GM19463 (cell line): ENCODE measurements at regions not wholly inside any gene's neighbourhood (a gene's known extent, or its start where the extent isn't known, plus 50 kb on each side); places are given as distances from the start of the nearest gene placed in this dataset.
"Not testable (repeated sequence)": the region's sequence is repeated elsewhere in the genome, so short reads cannot be mapped to it uniquely, and the experiment has no call there.

Source experiments
- ATAC-seq: cut with Tn5 transposase; IDR thresholded peaks from one replicate; pipeline ENCODE4 v1.9.1; 2021; ENCODE audit warnings: mild to moderate bottlenecking, moderate library complexity; ENCODE audit not compliant: unreplicated experiment

DNA sequence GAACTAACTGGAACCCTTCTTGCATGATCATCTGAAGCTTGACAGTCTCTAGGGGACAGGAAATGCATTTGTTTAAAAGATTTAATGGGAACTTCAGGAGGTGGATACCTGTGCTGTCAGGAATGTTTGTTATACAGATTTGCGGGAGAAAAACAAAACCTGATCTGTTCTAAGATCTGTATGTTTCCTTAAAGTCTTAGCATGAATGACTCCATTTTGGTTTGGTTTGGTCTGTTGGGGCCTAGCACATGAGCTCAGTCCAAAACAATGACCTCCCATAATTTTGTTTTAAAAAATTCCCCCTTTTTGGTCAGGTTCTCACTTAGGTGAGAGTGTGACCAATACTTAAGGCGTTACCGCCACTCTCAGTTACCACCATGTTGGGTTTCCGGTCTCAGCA, 138.7 kb downstream of the AKR1D1 start:
- no peak for ATAC-seq

- ATAC-seq: not testable (repeated sequence)
These were observed 144.1 kb downstream of the AKR1D1 start for GRCh38 chr7:138220321-138220720.

DNA sequence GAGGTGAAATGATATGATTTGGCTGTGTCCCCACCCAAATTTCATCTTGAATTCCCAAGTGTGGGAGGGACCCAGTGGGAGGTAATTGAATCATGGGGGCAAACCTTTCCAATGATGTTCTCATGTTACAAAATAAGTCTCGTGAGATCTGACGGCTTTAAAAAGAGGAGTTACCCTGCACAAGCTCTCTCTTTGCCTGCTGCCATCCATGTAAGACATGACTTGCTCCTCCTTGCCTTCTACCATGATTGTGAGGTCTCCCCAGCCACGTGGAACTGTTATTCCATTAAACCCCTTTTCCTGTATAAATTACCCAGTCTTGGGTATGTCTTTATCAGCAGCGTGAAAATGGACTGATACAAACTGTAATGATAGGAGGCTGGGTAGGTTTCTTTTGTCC, 145.1 kb downstream of the AKR1D1 start:
- ATAC-seq: not testable (repeated sequence)

DNA sequence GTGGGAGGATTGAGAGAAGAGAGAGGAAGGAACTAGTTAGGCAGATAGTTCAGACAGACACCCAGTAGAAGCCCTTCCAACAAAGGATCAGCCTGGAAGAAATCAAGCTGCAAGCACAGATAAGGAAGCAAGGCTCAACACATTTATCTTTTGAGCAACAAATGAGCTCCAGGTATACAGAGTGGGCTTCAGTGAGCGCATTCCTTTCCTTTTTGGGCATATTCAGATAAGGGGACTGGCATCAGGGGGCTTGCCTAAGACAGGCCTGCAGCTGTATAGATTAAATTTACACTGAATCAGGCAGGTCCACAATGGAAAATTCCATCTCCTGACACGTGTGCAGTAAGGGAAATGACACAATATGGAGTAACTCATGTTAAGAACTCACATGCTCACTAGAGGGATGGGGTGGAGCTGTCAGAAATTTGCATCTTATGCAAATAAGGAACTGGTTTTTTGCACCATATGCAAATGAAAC, 147.2 kb downstream of the AKR1D1 start:
- ATAC-seq: no peak

DNA sequence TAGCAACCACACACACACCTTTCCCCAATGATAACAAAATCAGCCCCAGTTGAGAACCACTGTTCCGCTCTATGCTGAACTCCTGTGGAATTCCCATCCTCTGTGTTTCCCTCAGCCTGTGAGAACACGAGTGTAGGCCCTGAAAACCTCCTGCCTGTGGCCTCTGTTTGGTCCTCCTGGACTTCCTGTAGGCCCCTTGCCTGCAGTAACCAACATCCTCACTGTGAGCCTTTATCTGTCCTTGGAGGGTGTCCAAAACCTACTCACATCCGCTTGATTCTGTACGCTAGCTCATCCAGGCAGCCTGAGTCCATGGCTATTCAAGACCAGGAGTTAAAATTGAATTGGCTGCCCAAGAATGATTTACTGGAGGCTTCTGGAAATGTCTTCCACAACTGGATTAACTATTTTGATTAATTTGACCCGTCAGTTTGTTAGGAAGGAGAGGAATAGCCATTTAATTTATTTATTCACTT, 149.8 kb downstream of the AKR1D1 start:
- ATAC-seq: no peak

DNA sequence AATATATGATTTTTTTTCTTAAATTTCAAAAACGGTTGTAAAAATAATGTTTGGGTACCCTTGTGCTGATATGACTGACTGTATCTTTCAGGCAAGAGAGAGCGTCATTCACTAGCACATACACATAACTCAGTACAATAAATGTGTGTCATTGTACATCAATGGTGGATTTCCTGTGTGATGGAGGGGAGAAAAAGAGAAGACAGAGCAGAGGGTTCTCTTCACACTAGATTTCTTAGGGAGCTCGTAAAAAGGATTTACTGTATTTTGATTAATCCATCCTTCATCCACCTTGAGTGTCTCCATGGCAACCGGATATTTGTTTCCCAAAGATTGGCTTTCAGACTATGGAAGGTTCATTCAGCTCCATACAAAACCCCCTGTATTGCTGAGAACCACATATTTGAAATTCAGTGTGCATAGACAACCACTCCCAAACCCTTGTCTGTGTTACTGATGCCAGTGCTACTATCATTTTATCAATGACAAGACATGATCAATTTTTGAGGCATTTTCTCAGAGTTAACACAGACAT, 150.6 kb downstream of the AKR1D1 start:
- ATAC-seq: no peak

DNA sequence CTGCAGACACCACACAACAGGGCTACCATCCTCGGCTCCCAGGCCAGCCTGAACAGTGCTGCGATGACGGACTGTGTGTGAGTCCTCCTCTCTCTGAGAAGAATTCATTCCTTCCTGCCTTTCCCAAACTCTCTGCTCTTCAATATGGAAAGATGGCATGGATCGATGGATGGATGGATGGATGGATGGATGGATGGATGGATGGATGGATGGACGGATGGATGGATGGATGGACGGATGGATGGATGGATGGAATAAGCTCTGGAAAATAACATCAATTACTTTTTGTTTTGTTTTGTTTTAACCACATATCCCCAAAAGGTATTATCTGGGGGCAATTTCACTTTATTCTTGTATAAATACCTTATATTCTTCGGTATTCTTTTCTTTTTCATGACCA, 151.9 kb downstream of the AKR1D1 start:
- no peak for ATAC-seq

DNA sequence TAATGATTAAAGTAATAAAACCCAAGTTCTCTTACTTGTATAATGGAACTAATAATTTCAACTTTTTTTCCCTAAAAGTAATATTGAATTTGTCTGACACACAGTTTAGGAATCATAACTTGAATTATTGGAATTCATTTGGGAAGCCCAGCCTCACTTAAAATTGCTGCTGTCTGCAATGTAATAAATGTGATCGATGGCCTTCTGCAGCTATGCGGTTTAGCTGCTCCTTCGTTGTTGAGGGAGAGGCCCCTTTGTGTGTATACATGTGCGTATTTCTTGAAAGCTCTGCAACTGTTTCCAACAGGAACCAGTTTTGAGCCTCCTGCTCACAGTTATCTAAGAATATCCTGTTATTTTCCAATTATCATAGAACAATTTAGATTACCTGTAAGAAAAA, 152.5 kb downstream of the AKR1D1 start:
- ATAC-seq: no peak

GRCh38 chr7:138233189-138233588, 156.9 kb downstream of the AKR1D1 start:
- ATAC-seq: no peak

DNA sequence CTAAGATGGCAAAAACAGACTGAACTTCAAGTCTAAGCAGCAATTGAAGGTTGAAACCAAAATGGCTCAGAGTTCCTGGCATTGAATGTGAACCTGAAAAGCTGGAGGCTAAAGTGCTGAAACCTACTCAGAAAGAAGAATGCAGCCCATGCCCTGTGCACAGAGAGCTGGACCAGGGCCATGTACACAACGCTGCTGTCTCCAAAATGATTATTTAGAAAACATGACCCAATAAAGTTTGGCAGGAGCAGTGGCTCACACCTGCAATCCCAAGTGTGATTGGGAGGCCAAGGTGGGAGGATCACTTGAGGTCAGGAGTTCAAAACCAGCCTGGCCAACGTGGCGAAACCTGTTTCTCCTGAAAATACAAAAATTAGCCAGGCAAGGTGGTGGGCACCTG, 158.9 kb downstream of the AKR1D1 start:
- no peak for ATAC-seq

GRCh38 chr7:138237995-138238394, 161.7 kb downstream of the AKR1D1 start:
- no peak for ATAC-seq

DNA sequence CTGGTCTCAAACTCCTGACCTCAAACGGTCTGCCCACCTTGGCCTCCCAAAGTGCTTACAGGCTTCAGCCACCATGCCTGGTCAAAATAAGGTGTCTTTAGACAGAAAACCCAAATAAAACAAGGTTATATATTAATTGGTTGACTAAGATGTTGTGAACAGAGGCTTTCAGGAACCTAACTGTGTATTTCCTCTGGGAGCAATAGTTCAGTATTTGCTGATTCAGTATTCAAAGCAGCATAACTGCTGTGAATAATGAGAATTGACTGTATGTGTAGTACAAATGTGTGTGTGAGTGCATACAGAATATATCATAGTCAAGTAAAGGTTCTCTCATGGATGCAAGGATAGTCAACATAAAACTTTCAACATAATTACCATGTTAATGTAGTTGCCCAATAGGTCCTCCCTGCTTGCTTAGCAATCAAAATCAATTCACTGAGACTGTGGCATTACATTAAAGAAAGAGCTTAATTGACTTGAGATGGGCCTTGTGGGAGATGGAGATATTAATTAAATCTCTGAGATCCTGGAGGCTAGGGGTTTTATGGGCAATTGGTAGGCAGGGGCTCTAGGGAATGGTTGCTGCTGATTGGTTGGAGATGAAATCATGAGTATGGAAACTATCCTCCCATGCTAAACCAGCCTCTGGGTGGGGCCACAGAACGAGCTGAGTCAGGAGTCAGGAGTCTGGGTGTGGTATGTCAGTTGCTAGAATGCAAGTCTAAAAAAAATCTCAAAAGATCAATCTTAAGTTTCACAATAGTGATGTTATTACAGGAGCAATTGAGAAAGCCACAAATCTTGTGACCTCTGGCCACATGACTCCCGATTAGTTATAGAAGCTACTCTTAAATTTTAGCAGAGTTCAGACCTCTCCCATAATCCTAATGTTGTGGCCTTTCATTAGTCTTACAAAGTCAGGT, 162.7 kb downstream of the AKR1D1 start:
- no peak for ATAC-seq

GRCh38 chr7:138243430-138243829, 167.2 kb downstream of the AKR1D1 start:
- ATAC-seq: no peak

GRCh38 chr7:138243836-138244235, 167.6 kb downstream of the AKR1D1 start:
- ATAC-seq: no peak

DNA sequence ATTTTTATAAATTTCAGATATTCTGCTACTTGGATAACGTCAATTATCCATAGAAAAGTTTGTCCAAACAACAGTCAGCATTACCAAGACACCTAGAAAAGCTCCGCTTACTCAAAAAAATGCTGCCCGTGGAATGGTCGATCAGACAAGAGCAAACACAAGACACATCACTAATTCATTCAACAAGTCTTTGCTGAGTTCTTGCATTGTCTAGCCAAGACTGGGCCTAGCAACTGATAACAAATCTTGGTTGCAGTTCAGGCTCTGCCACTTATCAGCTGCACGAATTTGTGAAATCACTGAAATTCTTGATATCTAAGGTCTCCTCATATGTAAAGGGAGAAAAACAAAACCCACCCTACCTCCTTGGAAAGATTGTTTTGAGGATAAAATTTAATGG, 168.3 kb downstream of the AKR1D1 start:
- no peak for ATAC-seq

DNA sequence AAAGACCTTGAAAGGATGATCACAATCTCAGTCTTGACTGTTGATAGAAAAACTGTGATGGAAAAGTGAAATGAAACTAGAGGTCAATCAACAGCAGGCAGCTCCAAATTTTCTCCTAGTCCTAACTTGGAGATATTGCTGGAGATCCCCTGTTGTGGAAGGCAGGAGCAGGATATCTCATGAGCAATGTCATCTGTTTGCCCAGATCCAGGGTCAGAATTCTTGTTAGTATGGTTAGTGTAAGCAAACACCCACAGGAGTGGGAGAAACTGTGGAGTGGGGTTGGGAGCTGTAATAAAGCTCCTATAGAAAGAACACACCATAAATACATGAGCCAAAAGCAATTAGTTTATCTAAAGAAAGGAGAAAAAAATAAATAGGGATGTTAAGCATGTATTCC, 169.0 kb downstream of the AKR1D1 start:
- ATAC-seq: no peak

- no peak for ATAC-seq
These were observed 169.4 kb downstream of the AKR1D1 start for GRCh38 chr7:138245682-138246081.

DNA sequence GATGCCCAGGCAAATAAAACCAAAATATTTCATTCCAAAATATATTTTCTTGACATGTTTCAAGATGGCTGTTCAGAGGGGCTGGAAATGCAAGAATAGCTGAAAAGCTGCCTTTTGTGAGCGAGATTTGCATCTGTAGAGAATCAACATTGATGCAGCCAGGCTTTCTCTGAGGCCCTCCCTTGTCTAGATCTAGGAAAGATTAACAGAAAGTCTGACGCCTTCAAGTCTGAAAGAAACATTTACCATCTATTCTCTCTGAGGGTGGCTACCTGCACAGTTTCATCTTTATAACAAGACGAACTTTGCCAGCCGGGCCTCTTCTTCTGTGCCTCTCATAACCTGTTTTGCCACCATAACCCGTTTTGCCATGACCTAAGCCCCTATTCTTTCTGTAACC, 170.2 kb downstream of the AKR1D1 start:
- no peak for ATAC-seq

- ATAC-seq: no peak
These were observed 170.8 kb downstream of the AKR1D1 start for GRCh38 chr7:138247081-138247480.

GRCh38 chr7:138247568-138248333, 171.5 kb downstream of the AKR1D1 start:
- ATAC-seq: no peak

GRCh38 chr7:138248609-138249008, 172.3 kb downstream of the AKR1D1 start:
- ATAC-seq: no peak

GRCh38 chr7:138249975-138250374, 173.7 kb downstream of the AKR1D1 start:
- no peak for ATAC-seq
